ENCODE measurements at regions not wholly inside any gene's neighbourhood (a gene's known extent, or its start where the extent isn't known, plus 50 kb on each side); places are given as distances from the start of the nearest gene placed in this dataset.

GRCh38 chr4:125736057-125736456 is 421.3 kb downstream of the FAT4 start:
- no peak overlapping the region for H3K4me3 ChIP-seq (ENCODE audit: low read length)
- no peaks in the 10 kb centered on the region for H3K36me3 ChIP-seq (ENCODE audit: control insufficient read depth, low read length)
- H3K79me2 ChIP-seq (ENCODE audit: control insufficient read depth, low read length): no peaks in the 10 kb centered on the region
- no peaks in the 10 kb centered on the region for H3K27me3 ChIP-seq (ENCODE audit: control insufficient read depth, low read length)
- no peaks in the 10 kb centered on the region for H3K9me2 ChIP-seq (replicated peaks; ENCODE audit: control insufficient read depth, low read length)
- H3K9me3 ChIP-seq (ENCODE audit: control insufficient read depth, insufficient read depth, low read length): no peaks in the 10 kb centered on the region
- no peak overlapping the region for H3K4me2 ChIP-seq (ENCODE audit: low read length)
- H4K20me1 ChIP-seq (ENCODE audit: control insufficient read depth, insufficient read depth, low read depth, low read length): no peaks in the 10 kb centered on the region
- no peak for TF ChIP-seq EZH2phosphoT487 (IDR thresholded peaks at IDR 0.05; ENCODE audit: borderline replicate concordance, low read length)
- peak; percentile 11 for TF ChIP-seq CTCF (IDR thresholded peaks at IDR 0.05; ENCODE audit: low read depth, low read length, poor library complexity, severe bottlenecking)
- no peaks in the 10 kb centered on the region for H3F3A ChIP-seq (ENCODE audit: control insufficient read depth, insufficient read depth)
- no peak overlapping the region for H3K27ac ChIP-seq (ENCODE audit: low read depth, low read length)
- H3K4me1 ChIP-seq (ENCODE audit: control insufficient read depth, low read length): no peaks in the 10 kb centered on the region

- Histone ChIP-seq H3K4me2 (ENCODE audit: low read length) (no peak overlapping the region), H3K4me1 (ENCODE audit: control insufficient read depth, low read length) (no peaks in the 10 kb centered on the region)
- TF ChIP-seq EZH2phosphoT487 (IDR thresholded peaks at IDR 0.05; ENCODE audit: borderline replicate concordance, low read length) (no peak), CTCF (IDR thresholded peaks at IDR 0.05; ENCODE audit: low read depth, low read length, poor library complexity, severe bottlenecking) (no peak)
These were observed 425.0 kb downstream of the FAT4 start for GRCh38 chr4:125739760-125740159.

GRCh38 chr4:125741825-125742452 is 427.2 kb downstream of the FAT4 start:
- Histone ChIP-seq H3K9me2 (replicated peaks; ENCODE audit: control insufficient read depth, low read length) (no peaks in the 10 kb centered on the region), H3K4me3 (ENCODE audit: low read length) (no peak overlapping the region), H3F3A (ENCODE audit: control insufficient read depth, insufficient read depth) (no peaks in the 10 kb centered on the region), H3K27me3 (ENCODE audit: control insufficient read depth, low read length) (no peaks in the 10 kb centered on the region), H3K79me2 (ENCODE audit: control insufficient read depth, low read length) (no peaks in the 10 kb centered on the region), H3K4me2 (ENCODE audit: low read length) (no peak overlapping the region), H3K36me3 (ENCODE audit: control insufficient read depth, low read length) (no peaks in the 10 kb centered on the region), H3K4me1 (ENCODE audit: control insufficient read depth, low read length) (no peaks in the 10 kb centered on the region), H3K9me3 (ENCODE audit: control insufficient read depth, insufficient read depth, low read length) (no peaks in the 10 kb centered on the region), H3K27ac (ENCODE audit: low read depth, low read length) (no peak overlapping the region), H4K20me1 (ENCODE audit: control insufficient read depth, insufficient read depth, low read depth, low read length) (no peaks in the 10 kb centered on the region)
- TF ChIP-seq EZH2phosphoT487 (IDR thresholded peaks at IDR 0.05; ENCODE audit: borderline replicate concordance, low read length): no peak
- TF ChIP-seq CTCF (IDR thresholded peaks at IDR 0.05; ENCODE audit: low read depth, low read length, poor library complexity, severe bottlenecking): peak; percentile 51

More at GRCh38 chr4:125739760-125740159, 425.0 kb downstream of the FAT4 start:
- no peaks in the 10 kb centered on the region for H3K9me3 ChIP-seq (ENCODE audit: control insufficient read depth, insufficient read depth, low read length)
- no peak overlapping the region for H3K27ac ChIP-seq (ENCODE audit: low read depth, low read length)
- H3K27me3 ChIP-seq (ENCODE audit: control insufficient read depth, low read length): no peaks in the 10 kb centered on the region
- H3K9me2 ChIP-seq (replicated peaks; ENCODE audit: control insufficient read depth, low read length): no peaks in the 10 kb centered on the region
- no peak overlapping the region for H3K4me3 ChIP-seq (ENCODE audit: low read length)
- H4K20me1 ChIP-seq (ENCODE audit: control insufficient read depth, insufficient read depth, low read depth, low read length): no peaks in the 10 kb centered on the region
- no peaks in the 10 kb centered on the region for H3F3A ChIP-seq (ENCODE audit: control insufficient read depth, insufficient read depth)
- H3K36me3 ChIP-seq (ENCODE audit: control insufficient read depth, low read length): no peaks in the 10 kb centered on the region
- no peaks in the 10 kb centered on the region for H3K79me2 ChIP-seq (ENCODE audit: control insufficient read depth, low read length)
